ENCODE measurements at regions not wholly inside any gene's neighbourhood (a gene's known extent, or its start where the extent isn't known, plus 50 kb on each side); places are given as distances from the start of the nearest gene placed in this dataset.

- FAIRE-seq = no peak
Measured at GRCh38 chr4:140211693-140212092, 57.7 kb upstream of the MAML3 start.

- FAIRE-seq = no peak
Measured at GRCh38 chr4:140211161-140211560, 57.2 kb upstream of the MAML3 start.

- no peak for FAIRE-seq
Measured at GRCh38 chr4:140208921-140209320, 54.9 kb upstream of the MAML3 start.

All from A204.1 (cell line).